NCI-H526 (cell line): ENCODE measurements at regions not wholly inside any gene's neighbourhood (a gene's known extent, or its start where the extent isn't known, plus 50 kb on each side); places are given as distances from the start of the nearest gene placed in this dataset.

Experiments used
- DNase-seq, 2 experiments: peaks; one replicate each; lab custom pipeline; 2025; lab: John Stamatoyannopoulos, UW

- DNase-seq, result no peak
Observed at GRCh38 chr11:127137771-127138280, 137.3 kb upstream of the KIRREL3 start.

GRCh38 chr11:127136438-127136837, 135.9 kb upstream of the KIRREL3 start:
- no peak for DNase-seq

- peak in 1 of 2 experiments; percentile 33 for DNase-seq
Observed at GRCh38 chr11:127135256-127135655, 134.7 kb upstream of the KIRREL3 start.

- DNase-seq, result no peak
Observed at GRCh38 chr11:127133061-127133460, 132.5 kb upstream of the KIRREL3 start.

GRCh38 chr11:127130321-127130720, 129.8 kb upstream of the KIRREL3 start:
- DNase-seq, result no peak

GRCh38 chr11:127126986-127127385, 126.4 kb upstream of the KIRREL3 start:
- DNase-seq, result no peak

GRCh38 chr11:127119356-127119755, 118.8 kb upstream of the KIRREL3 start:
- no peak for DNase-seq

GRCh38 chr11:127118811-127119210, 118.2 kb upstream of the KIRREL3 start:
- DNase-seq, result no peak

- DNase-seq, result no peak
Observed at GRCh38 chr11:127117231-127117739, 116.7 kb upstream of the KIRREL3 start.

- DNase-seq, result no peak
Observed at GRCh38 chr11:127115844-127116243, 115.3 kb upstream of the KIRREL3 start.

GRCh38 chr11:127114035-127114434, 113.5 kb upstream of the KIRREL3 start:
- DNase-seq, result no peak

GRCh38 chr11:127110542-127110941, 110.0 kb upstream of the KIRREL3 start:
- no peak for DNase-seq

GRCh38 chr11:127109796-127110480, 109.4 kb upstream of the KIRREL3 start:
- peak; percentile 43 to 61 for DNase-seq

- no peak for DNase-seq
Observed at GRCh38 chr11:127108838-127109237, 108.3 kb upstream of the KIRREL3 start.

- DNase-seq, result peak in 1 of 2 experiments; percentile 66
Observed at GRCh38 chr11:127106938-127107337, 106.4 kb upstream of the KIRREL3 start.

GRCh38 chr11:127105593-127106541, 105.3 kb upstream of the KIRREL3 start:
- DNase-seq, result peak; percentile 100

- peak in 1 of 2 experiments; percentile 39 for DNase-seq
Observed at GRCh38 chr11:127103586-127104388, 103.2 kb upstream of the KIRREL3 start.

GRCh38 chr11:127098684-127099083, 98.1 kb upstream of the KIRREL3 start:
- no peak for DNase-seq

- DNase-seq, result no peak
Observed at GRCh38 chr11:127080735-127081134, 80.2 kb upstream of the KIRREL3 start.

- peak; percentile 96 to 98 for DNase-seq
Observed at GRCh38 chr11:127075758-127076157, 75.2 kb upstream of the KIRREL3 start.

GRCh38 chr11:127074151-127074761, 73.7 kb upstream of the KIRREL3 start:
- DNase-seq, result peak; percentile 59 to 65
